ENCODE measurements at regions not wholly inside any gene's neighbourhood (a gene's known extent, or its start where the extent isn't known, plus 50 kb on each side); places are given as distances from the start of the nearest gene placed in this dataset.

- no peak overlapping the region for H3K27ac ChIP-seq (ENCODE audit: low read length)
- no peak overlapping the region for H3K9ac ChIP-seq (ENCODE audit: low read length)
- H3K4me3 ChIP-seq (ENCODE audit: low read length) = no peak overlapping the region
- H3F3A ChIP-seq (ENCODE audit: insufficient read depth, low read length) = no peaks in the 10 kb centered on the region
- H3K9me3 ChIP-seq (replicated peaks; ENCODE audit: insufficient read depth, low read length) = no peaks in the 10 kb centered on the region
- no peaks in the 10 kb centered on the region for H4K20me1 ChIP-seq (ENCODE audit: insufficient read depth, low read length)
- DNase-seq = no peak
- no peaks in the 10 kb centered on the region for H3K9me2 ChIP-seq (replicated peaks; ENCODE audit: insufficient read depth, low read length)
- H3K4me2 ChIP-seq (ENCODE audit: low read depth, low read length) = no peak overlapping the region
- TF ChIP-seq EZH2 (optimal IDR thresholded peaks at IDR 0.05; ENCODE audit: low read depth, low read length) = no peak
- TF ChIP-seq EZH2phosphoT487 (IDR thresholded peaks at IDR 0.05; ENCODE audit: low read length) = no peak
- TF ChIP-seq, protein P1, sequence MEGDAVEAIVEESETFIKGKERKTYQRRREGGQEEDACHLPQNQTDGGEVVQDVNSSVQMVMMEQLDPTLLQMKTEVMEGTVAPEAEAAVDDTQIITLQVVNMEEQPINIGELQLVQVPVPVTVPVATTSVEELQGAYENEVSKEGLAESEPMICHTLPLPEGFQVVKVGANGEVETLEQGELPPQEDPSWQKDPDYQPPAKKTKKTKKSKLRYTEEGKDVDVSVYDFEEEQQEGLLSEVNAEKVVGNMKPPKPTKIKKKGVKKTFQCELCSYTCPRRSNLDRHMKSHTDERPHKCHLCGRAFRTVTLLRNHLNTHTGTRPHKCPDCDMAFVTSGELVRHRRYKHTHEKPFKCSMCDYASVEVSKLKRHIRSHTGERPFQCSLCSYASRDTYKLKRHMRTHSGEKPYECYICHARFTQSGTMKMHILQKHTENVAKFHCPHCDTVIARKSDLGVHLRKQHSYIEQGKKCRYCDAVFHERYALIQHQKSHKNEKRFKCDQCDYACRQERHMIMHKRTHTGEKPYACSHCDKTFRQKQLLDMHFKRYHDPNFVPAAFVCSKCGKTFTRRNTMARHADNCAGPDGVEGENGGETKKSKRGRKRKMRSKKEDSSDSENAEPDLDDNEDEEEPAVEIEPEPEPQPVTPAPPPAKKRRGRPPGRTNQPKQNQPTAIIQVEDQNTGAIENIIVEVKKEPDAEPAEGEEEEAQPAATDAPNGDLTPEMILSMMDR (IDR thresholded peaks at IDR 0.05; ENCODE audit: low read length) = no peak
- H3K4me1 ChIP-seq (ENCODE audit: low read length) = no peaks in the 10 kb centered on the region
- H3K36me3 ChIP-seq (replicated peaks; ENCODE audit: insufficient read depth, low read length) = no peaks in the 10 kb centered on the region
- no peaks in the 10 kb centered on the region for H3K27me3 ChIP-seq (replicated peaks; ENCODE audit: insufficient read depth, low read length)
- H2AFZ ChIP-seq (ENCODE audit: low read length) = no peak overlapping the region
- no peaks in the 10 kb centered on the region for H3K79me2 ChIP-seq (ENCODE audit: low read length)
These were observed 811.5 kb upstream of the CHAC2 start for GRCh38 chr2:52956118-52956517.

DNA sequence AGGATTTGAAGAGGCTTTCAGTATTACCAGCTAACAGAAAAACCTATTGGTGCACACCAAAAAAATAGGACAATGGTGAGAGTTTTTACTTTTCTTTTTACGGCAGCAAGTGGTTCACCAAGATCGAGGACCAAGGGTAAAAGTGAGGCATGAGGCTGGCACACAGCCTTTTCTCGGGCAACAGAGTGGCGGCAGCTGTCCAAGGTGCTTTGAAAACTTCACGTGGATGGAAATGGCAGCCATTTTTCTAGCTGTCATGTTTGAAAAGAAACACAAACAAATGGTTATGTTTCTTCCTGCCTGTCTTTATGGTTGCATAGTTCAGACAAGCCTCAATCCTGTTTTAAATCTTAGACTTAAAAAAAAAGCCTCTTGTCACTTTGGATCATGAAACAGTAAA, 812.5 kb upstream of the CHAC2 start:
- no peaks in the 10 kb centered on the region for H3K27me3 ChIP-seq (replicated peaks; ENCODE audit: insufficient read depth, low read length)
- H3K4me3 ChIP-seq (ENCODE audit: low read length) = no peak overlapping the region
- H3K36me3 ChIP-seq (replicated peaks; ENCODE audit: insufficient read depth, low read length) = no peaks in the 10 kb centered on the region
- no peak for DNase-seq
- H3K9ac ChIP-seq (ENCODE audit: low read length) = no peak overlapping the region
- H3K79me2 ChIP-seq (ENCODE audit: low read length) = no peaks in the 10 kb centered on the region
- no peak overlapping the region for H3K4me2 ChIP-seq (ENCODE audit: low read depth, low read length)
- TF ChIP-seq, protein P1 (IDR thresholded peaks at IDR 0.05; ENCODE audit: low read length) = no peak
- TF ChIP-seq EZH2 (optimal IDR thresholded peaks at IDR 0.05; ENCODE audit: low read depth, low read length) (no peak), EZH2phosphoT487 (IDR thresholded peaks at IDR 0.05; ENCODE audit: low read length) (no peak)
- no peak overlapping the region for H2AFZ ChIP-seq (ENCODE audit: low read length)
- H3F3A ChIP-seq (ENCODE audit: insufficient read depth, low read length) = no peaks in the 10 kb centered on the region
- H4K20me1 ChIP-seq (ENCODE audit: insufficient read depth, low read length) = no peaks in the 10 kb centered on the region
- H3K9me3 ChIP-seq (replicated peaks; ENCODE audit: insufficient read depth, low read length) = no peaks in the 10 kb centered on the region
- H3K27ac ChIP-seq (ENCODE audit: low read length) = no peak overlapping the region
- H3K9me2 ChIP-seq (replicated peaks; ENCODE audit: insufficient read depth, low read length) = no peaks in the 10 kb centered on the region
- no peaks in the 10 kb centered on the region for H3K4me1 ChIP-seq (ENCODE audit: low read length)

GRCh38 chr2:52940101-52940500, 827.5 kb upstream of the CHAC2 start:
- H3K9ac ChIP-seq (ENCODE audit: low read length) = no peak overlapping the region
- no peak overlapping the region for H3K4me3 ChIP-seq (ENCODE audit: low read length)
- no peaks in the 10 kb centered on the region for H3K27me3 ChIP-seq (replicated peaks; ENCODE audit: insufficient read depth, low read length)
- no peak overlapping the region for H3K27ac ChIP-seq (ENCODE audit: low read length)
- TF ChIP-seq EZH2 (optimal IDR thresholded peaks at IDR 0.05; ENCODE audit: low read depth, low read length) (no peak), EZH2phosphoT487 (IDR thresholded peaks at IDR 0.05; ENCODE audit: low read length) (no peak)
- TF ChIP-seq, protein P1 (IDR thresholded peaks at IDR 0.05; ENCODE audit: low read length) = no peak
- H4K20me1 ChIP-seq (ENCODE audit: insufficient read depth, low read length) = no peaks in the 10 kb centered on the region
- no peaks in the 10 kb centered on the region for H3K9me2 ChIP-seq (replicated peaks; ENCODE audit: insufficient read depth, low read length)
- peaks cover 5% of the 10 kb centered on the region; the same call in 1 of the 2 replicates for H3F3A ChIP-seq (ENCODE audit: insufficient read depth, low read length)
- H2AFZ ChIP-seq (ENCODE audit: low read length) = no peak overlapping the region
- no peaks in the 10 kb centered on the region for H3K36me3 ChIP-seq (replicated peaks; ENCODE audit: insufficient read depth, low read length)
- H3K9me3 ChIP-seq (replicated peaks; ENCODE audit: insufficient read depth, low read length) = no peaks in the 10 kb centered on the region
- DNase-seq = no peak
- H3K4me2 ChIP-seq (ENCODE audit: low read depth, low read length) = no peak overlapping the region
- peaks cover 7% of the 10 kb centered on the region for H3K4me1 ChIP-seq (ENCODE audit: low read length)
- no peaks in the 10 kb centered on the region for H3K79me2 ChIP-seq (ENCODE audit: low read length)
